Neural progenitor cell (in vitro differentiated cells): ENCODE measurements at regions not wholly inside any gene's neighbourhood (a gene's known extent, or its start where the extent isn't known, plus 50 kb on each side); places are given as distances from the start of the nearest gene placed in this dataset.

Experiments
- CTCF ChIP-seq: fragments of 200-600 bp; sonication (generic); IDR thresholded peaks from 2 replicates; pipeline ENCODE4 v1.5.1; 2017; ENCODE audit warnings: antibody characterized with exemption, mild to moderate bottlenecking
- EZH2 ChIP-seq: fragments of 200-600 bp; sonication (generic); IDR thresholded peaks from 2 replicates; pipeline ENCODE4 v1.6.1; 2017; ENCODE audit warnings: antibody characterized with exemption, mild to moderate bottlenecking, moderate library complexity
- EZH2phosphoT487 ChIP-seq: fragments of 200-600 bp; sonication (generic); IDR thresholded peaks from 2 replicates; pipeline ENCODE4 v1.6.1; 2017; ENCODE audit warnings: antibody characterized with exemption

DNA sequence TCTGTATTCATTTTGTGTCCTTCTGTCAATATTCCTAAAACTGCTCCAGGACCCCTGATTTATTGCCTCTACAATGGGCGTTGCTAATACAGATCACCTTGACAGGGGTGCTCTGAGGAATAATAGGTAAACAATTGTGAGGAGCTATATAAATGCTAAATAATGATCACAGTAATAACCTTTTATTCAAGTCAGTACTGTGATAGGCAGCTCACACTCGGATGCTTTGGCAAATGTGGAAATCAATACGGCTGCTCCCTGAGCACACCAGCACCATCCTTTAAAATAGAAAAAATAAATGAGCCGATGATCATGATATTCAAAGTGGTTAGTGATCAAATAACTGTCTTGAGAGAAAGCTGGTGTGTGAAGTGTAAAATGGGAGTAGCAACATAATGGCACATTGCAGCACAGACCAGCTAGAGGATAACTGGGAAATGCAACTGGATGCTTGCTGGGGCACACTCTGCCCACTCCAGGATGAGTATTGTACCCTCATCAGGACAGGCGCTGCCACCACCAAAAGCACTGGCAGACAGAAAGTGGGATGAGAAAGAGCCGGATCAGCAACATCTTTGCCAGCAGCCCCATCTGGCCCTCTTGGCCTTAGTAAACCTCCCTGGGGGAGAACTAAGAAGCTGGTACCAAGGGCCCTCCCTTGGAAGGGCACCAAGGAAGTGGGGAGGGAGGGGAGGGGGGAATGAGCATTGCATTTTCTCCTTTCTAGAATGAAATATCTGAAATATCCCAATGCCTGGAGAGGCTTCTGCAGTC is 69.4 kb upstream of the SPATA31D4 start:
- TF ChIP-seq EZH2 (no peak), CTCF (no peak), EZH2phosphoT487 (no peak)
